ENCODE measurements at regions not wholly inside any gene's neighbourhood (a gene's known extent, or its start where the extent isn't known, plus 50 kb on each side); places are given as distances from the start of the nearest gene placed in this dataset.

DNA sequence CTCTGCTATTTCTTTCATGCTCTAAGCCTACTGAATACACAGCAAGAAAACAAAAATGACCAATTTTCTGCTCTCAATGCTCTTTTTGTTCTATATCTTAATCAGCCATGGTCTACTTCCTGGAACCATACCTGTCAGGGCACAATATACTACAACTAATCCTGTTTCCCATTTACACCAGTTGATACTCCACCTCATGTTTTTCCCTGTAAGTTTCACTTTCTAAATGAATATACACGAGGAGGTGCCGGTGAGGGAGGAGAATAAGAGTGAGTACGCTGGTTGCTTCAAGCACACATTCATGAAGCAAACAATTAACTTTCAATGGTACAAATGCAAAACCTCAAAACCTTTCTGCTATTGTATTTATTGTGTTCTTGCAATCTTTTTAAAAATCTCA is 443.1 kb upstream of the ID4 start:
- no peak for TF ChIP-seq MXI1 (conservative IDR thresholded peaks at IDR 0.05; ENCODE audit: poor library complexity, severe bottlenecking)
- no peak for TF ChIP-seq EZH2 (IDR thresholded peaks at IDR 0.05; ENCODE audit: borderline replicate concordance, insufficient read depth, low read length, poor library complexity, severe bottlenecking)
- TF ChIP-seq, protein P1, sequence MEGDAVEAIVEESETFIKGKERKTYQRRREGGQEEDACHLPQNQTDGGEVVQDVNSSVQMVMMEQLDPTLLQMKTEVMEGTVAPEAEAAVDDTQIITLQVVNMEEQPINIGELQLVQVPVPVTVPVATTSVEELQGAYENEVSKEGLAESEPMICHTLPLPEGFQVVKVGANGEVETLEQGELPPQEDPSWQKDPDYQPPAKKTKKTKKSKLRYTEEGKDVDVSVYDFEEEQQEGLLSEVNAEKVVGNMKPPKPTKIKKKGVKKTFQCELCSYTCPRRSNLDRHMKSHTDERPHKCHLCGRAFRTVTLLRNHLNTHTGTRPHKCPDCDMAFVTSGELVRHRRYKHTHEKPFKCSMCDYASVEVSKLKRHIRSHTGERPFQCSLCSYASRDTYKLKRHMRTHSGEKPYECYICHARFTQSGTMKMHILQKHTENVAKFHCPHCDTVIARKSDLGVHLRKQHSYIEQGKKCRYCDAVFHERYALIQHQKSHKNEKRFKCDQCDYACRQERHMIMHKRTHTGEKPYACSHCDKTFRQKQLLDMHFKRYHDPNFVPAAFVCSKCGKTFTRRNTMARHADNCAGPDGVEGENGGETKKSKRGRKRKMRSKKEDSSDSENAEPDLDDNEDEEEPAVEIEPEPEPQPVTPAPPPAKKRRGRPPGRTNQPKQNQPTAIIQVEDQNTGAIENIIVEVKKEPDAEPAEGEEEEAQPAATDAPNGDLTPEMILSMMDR (IDR thresholded peaks at IDR 0.05; ENCODE audit: poor library complexity, severe bottlenecking): no peak
- TF ChIP-seq RAD21 (conservative IDR thresholded peaks at IDR 0.05): no peak
